Small intestine (tissue), 7 donors: ENCODE measurements at regions not wholly inside any gene's neighbourhood (a gene's known extent, or its start where the extent isn't known, plus 50 kb on each side); places are given as distances from the start of the nearest gene placed in this dataset.

Experiments used
- DNase-seq, 2 donors: peaks; one replicate each; pipeline versions ENCODE4 v3.0.0 to v3.0.0-alpha.2; 2013
- FAIRE-seq: peaks from 2 replicates; lab custom pipeline; 2012; peaks lifted over from hg19 to GRCh38; lab: Jason Lieb, UNC
- H3K27ac ChIP-seq, 3 donors: one replicate each; pipeline ENCODE4 v1.5.1; 2013; ENCODE audit warnings: low read length in 2 of 3, mild to moderate bottlenecking in 2 of 3, control low read depth in 1 of 3, inconsistent platforms in 1 of 3, low read depth in 1 of 3, moderate library complexity in 1 of 3
- H3K27me3 ChIP-seq, 3 donors: one replicate each; pipeline ENCODE4 v1.6.1; 2013; ENCODE audit warnings: low read length in 3 of 3, inconsistent platforms in 1 of 3; ENCODE audit not compliant: control insufficient read depth in 3 of 3, insufficient read depth in 3 of 3
- H3K36me3 ChIP-seq, 3 donors: one replicate each; pipeline ENCODE4 v1.6.1; 2013; ENCODE audit warnings: low read length in 3 of 3, inconsistent platforms in 1 of 3, low read depth in 1 of 3, mild to moderate bottlenecking in 1 of 3, moderate library complexity in 1 of 3; ENCODE audit not compliant: control insufficient read depth in 3 of 3, insufficient read depth in 2 of 3
- H3K4me1 ChIP-seq, 3 donors: one replicate each; pipeline ENCODE4 v1.6.1; 2013; ENCODE audit warnings: low read length in 2 of 3, inconsistent platforms in 1 of 3, low read depth in 1 of 3, mild to moderate bottlenecking in 1 of 3, moderate library complexity in 1 of 3; ENCODE audit not compliant: control insufficient read depth in 3 of 3, insufficient read depth in 2 of 3
- H3K4me3 ChIP-seq, 3 donors: one replicate each; pipeline ENCODE4 v1.5.1; 2013; ENCODE audit warnings: low read length in 3 of 3, control low read depth in 1 of 3, inconsistent platforms in 1 of 3, low read depth in 1 of 3, mild to moderate bottlenecking in 1 of 3, moderate library complexity in 1 of 3
- H3K9me3 ChIP-seq, 2 donors: one replicate each; pipeline ENCODE4 v1.6.1; 2013; ENCODE audit warnings: low read depth in 1 of 2, low read length in 1 of 2; ENCODE audit not compliant: control insufficient read depth in 2 of 2, insufficient read depth in 1 of 2
- WGBS, 3 donors: extraction: QIAGEN DNeasy Blood & Tissue Kit; methylation state at CpG; one replicate each; pipeline ENCODE4 v1.1.7; 2013; 5-methylcytosine and 5-hydroxymethylcytosine counted together
- donor health status: healthy with polysubstance abuse.
- donor health status: control.
- donor health status: control.
- donor health status: Bipolar disorder and iron deficiency.
- donor health status: healthy.

- no peak for FAIRE-seq
- 85 to 93% (median 89%) methylated on average over 5 of the region's 5 CpGs for WGBS, 3 donors
- H3K4me1 ChIP-seq: no peaks in the 10 kb centered on the region
- H3K36me3 ChIP-seq: no peaks in the 10 kb centered on the region
- H3K27ac ChIP-seq: no peak overlapping the region
- no peak overlapping the region for H3K4me3 ChIP-seq
- H3K27me3 ChIP-seq: peaks cover 0 to 3% (median 0%) of the 10 kb centered on the region in 3 donors
- DNase-seq: no peak
- H3K9me3 ChIP-seq: peaks cover 0 to 2% of the 10 kb centered on the region in 2 donors
Observed at GRCh38 chr2:9089831-9090230, 86.3 kb upstream of the MBOAT2 start.

- no peak for DNase-seq
- FAIRE-seq: no peak
- Histone ChIP-seq H3K36me3 (no peaks in the 10 kb centered on the region), H3K4me3 (no peak overlapping the region), H3K9me3 (no peaks in the 10 kb centered on the region), H3K4me1 (no peaks in the 10 kb centered on the region), H3K27me3 (no peaks in the 10 kb centered on the region), H3K27ac (no peak overlapping the region)
- 36 to 46% (median 46%) methylated on average over 6 of the region's 6 CpGs for WGBS, 3 donors
Observed at GRCh38 chr2:9087121-9087681, 83.7 kb upstream of the MBOAT2 start.

- WGBS, 3 donors: 74 to 88% (median 82%) methylated on average over 7 of the region's 7 CpGs
- no peak overlapping the region for H3K27ac ChIP-seq
- no peaks in the 10 kb centered on the region for H3K36me3 ChIP-seq
- DNase-seq: no peak
- no peaks in the 10 kb centered on the region for H3K4me1 ChIP-seq
- no peak overlapping the region for H3K4me3 ChIP-seq
- H3K9me3 ChIP-seq: peaks cover 0 to 2% of the 10 kb centered on the region in 2 donors
- FAIRE-seq: no peak
- H3K27me3 ChIP-seq: no peaks in the 10 kb centered on the region
Observed at GRCh38 chr2:9086465-9086864, 83.0 kb upstream of the MBOAT2 start.

- DNase-seq: no peak
- Histone ChIP-seq H3K36me3 (no peaks in the 10 kb centered on the region), H3K27me3 (no peaks in the 10 kb centered on the region), H3K9me3 (peaks cover 0 to 3% of the 10 kb centered on the region in 2 donors), H3K4me1 (no peaks in the 10 kb centered on the region), H3K4me3 (no peak overlapping the region), H3K27ac (no peak overlapping the region)
- FAIRE-seq: no peak
- 85 to 88% (median 86%) methylated on average over 2 of the region's 2 CpGs for WGBS, 3 donors
Observed at GRCh38 chr2:9085353-9085752, 81.9 kb upstream of the MBOAT2 start.

GRCh38 chr2:9083287-9083686 lies 79.8 kb upstream of the MBOAT2 start:
- 64 to 72% (median 65%) methylated on average over 3 of the region's 3 CpGs for WGBS, 3 donors
- Histone ChIP-seq H3K4me1 (no peaks in the 10 kb centered on the region), H3K36me3 (no peaks in the 10 kb centered on the region), H3K27me3 (no peaks in the 10 kb centered on the region), H3K9me3 (peaks cover 0 to 3% of the 10 kb centered on the region in 2 donors), H3K4me3 (no peak overlapping the region), H3K27ac (no peak overlapping the region)
- DNase-seq: peak in 1 of 2 donors; percentile 23
- FAIRE-seq: no peak

- Histone ChIP-seq H3K4me1 (no peaks in the 10 kb centered on the region), H3K36me3 (no peaks in the 10 kb centered on the region), H3K4me3 (no peak overlapping the region), H3K27me3 (no peaks in the 10 kb centered on the region), H3K27ac (no peak overlapping the region), H3K9me3 (peaks cover 0 to 3% of the 10 kb centered on the region in 2 donors)
- FAIRE-seq: no peak
- no peak for DNase-seq
Observed at GRCh38 chr2:9082158-9082557, 78.7 kb upstream of the MBOAT2 start.

- DNase-seq (no peak), FAIRE-seq (no peak)
- H3K27me3 ChIP-seq: no peaks in the 10 kb centered on the region
- H3K36me3 ChIP-seq: no peaks in the 10 kb centered on the region
- no peaks in the 10 kb centered on the region for H3K4me1 ChIP-seq
- peaks cover 0 to 3% of the 10 kb centered on the region in 2 donors for H3K9me3 ChIP-seq
- 79 to 88% (median 88%) methylated on average over 2 of the region's 2 CpGs for WGBS, 3 donors
- no peak overlapping the region for H3K27ac ChIP-seq
- no peak overlapping the region for H3K4me3 ChIP-seq
Observed at GRCh38 chr2:9081750-9082149, 78.3 kb upstream of the MBOAT2 start.

- Histone ChIP-seq H3K27ac (no peak overlapping the region), H3K9me3 (peaks cover 0 to 3% of the 10 kb centered on the region in 2 donors), H3K4me1 (no peaks in the 10 kb centered on the region), H3K36me3 (no peaks in the 10 kb centered on the region), H3K4me3 (no peak overlapping the region), H3K27me3 (no peaks in the 10 kb centered on the region)
- FAIRE-seq (no peak), DNase-seq (no peak)
- WGBS, 3 donors: 91 to 92% (median 91%) methylated on average over 8 of the region's 8 CpGs
Observed at GRCh38 chr2:9078405-9078804, 74.9 kb upstream of the MBOAT2 start.

GRCh38 chr2:9077691-9078090 lies 74.2 kb upstream of the MBOAT2 start:
- DNase-seq (no peak), FAIRE-seq (no peak)
- 75 to 87% (median 79%) methylated on average over 2 of the region's 2 CpGs for WGBS, 3 donors
- Histone ChIP-seq H3K4me3 (no peak overlapping the region), H3K27me3 (no peaks in the 10 kb centered on the region), H3K9me3 (peaks cover 0 to 3% of the 10 kb centered on the region in 2 donors), H3K27ac (no peak overlapping the region), H3K4me1 (no peaks in the 10 kb centered on the region), H3K36me3 (no peaks in the 10 kb centered on the region)
